Heart left ventricle (tissue), 13 donors: ENCODE measurements at regions not wholly inside any gene's neighbourhood (a gene's known extent, or its start where the extent isn't known, plus 50 kb on each side); places are given as distances from the start of the nearest gene placed in this dataset.

Experiments used
- CTCF ChIP-seq, 12 donors: fragments of 200-600 bp; sonication (generic) in 4 of 12; IDR thresholded peaks; one replicate each; pipeline versions ENCODE4 v1.5.0 to v1.8.0; 2018 to 2022; ENCODE audit warnings: antibody characterized with exemption in 12 of 12, mild to moderate bottlenecking in 5 of 12
- POLR2A ChIP-seq, 2 donors: fragments of 450-650 bp; IDR thresholded peaks; one replicate each; pipeline ENCODE4 v1.6.1; 2017; ENCODE audit warnings: antibody characterized with exemption in 2 of 2, mild to moderate bottlenecking in 2 of 2, moderate library complexity in 2 of 2
- donor health status: ischemic (EF 13 %, LVEDD 7.1; RV severe dilation, severe dysfunction).
- donor health status: DM: no; HTN: yes; CAD: no.
- donor health status: DM: no; HTN: no; CAD: no.
- donor health status: ischemic (EF 25% LVEDD 6.9; RV normal size, moderate dysfunction).
- donor health status: ischemic (EF 25% LVEDD 5.7; RV mildly dilated, moderate dysfunction).
- donor health status: ischemic (EF 35%, LVEDD 5.7; RV mildly dilated, moderate dysfunction).
- donor health status: nonischemic (EF 11% LVEDD 7.7; RV severe dilation, severe dysfunction).
- donor health status: DM: yes; HTN: yes; CAD: no.
- donor health status: PGD.
- donor health status: ischemic (EF 29% LVEDD 5.4; RV normal size, mild dysfunction).
- donor health status: nonischemic (EF 23%, LVEDD 6.1; RV moderate dilation, normal function).

- TF ChIP-seq CTCF (IDR thresholded peaks at IDR 0.05) (no peak), POLR2A (IDR thresholded peaks at IDR 0.05) (no peak)
Observed at GRCh38 chr1:76770979-76771378, 96.3 kb upstream of the ST6GALNAC5 start.
